Fibroblast of villous mesenchyme (primary cell): ENCODE measurements at regions not wholly inside any gene's neighbourhood (a gene's known extent, or its start where the extent isn't known, plus 50 kb on each side); places are given as distances from the start of the nearest gene placed in this dataset.
"Not testable (repeated sequence)": the region's sequence is repeated elsewhere in the genome, so short reads cannot be mapped to it uniquely, and the experiment has no call there.

Experiments
- DNase-seq: peaks from one replicate; pipeline ENCODE4 v3.0.0-alpha.2; 2010; ENCODE audit warnings: low read depth
- H3K4me3 ChIP-seq: 2 replicates; pipeline ENCODE4 v1.5.1; 2011; ENCODE audit warnings: low read depth, mild to moderate bottlenecking, low read length
- TF ChIP-seq, protein P1 (sequence below): IDR thresholded peaks from 2 replicates; pipeline ENCODE4 v1.5.1; 2012; ENCODE audit warnings: low read depth, mild to moderate bottlenecking, low read length; ENCODE audit not compliant: insufficient read depth

- no peak overlapping the region for H3K4me3 ChIP-seq
- TF ChIP-seq, protein P1, sequence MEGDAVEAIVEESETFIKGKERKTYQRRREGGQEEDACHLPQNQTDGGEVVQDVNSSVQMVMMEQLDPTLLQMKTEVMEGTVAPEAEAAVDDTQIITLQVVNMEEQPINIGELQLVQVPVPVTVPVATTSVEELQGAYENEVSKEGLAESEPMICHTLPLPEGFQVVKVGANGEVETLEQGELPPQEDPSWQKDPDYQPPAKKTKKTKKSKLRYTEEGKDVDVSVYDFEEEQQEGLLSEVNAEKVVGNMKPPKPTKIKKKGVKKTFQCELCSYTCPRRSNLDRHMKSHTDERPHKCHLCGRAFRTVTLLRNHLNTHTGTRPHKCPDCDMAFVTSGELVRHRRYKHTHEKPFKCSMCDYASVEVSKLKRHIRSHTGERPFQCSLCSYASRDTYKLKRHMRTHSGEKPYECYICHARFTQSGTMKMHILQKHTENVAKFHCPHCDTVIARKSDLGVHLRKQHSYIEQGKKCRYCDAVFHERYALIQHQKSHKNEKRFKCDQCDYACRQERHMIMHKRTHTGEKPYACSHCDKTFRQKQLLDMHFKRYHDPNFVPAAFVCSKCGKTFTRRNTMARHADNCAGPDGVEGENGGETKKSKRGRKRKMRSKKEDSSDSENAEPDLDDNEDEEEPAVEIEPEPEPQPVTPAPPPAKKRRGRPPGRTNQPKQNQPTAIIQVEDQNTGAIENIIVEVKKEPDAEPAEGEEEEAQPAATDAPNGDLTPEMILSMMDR, result no peak
- no peak for DNase-seq
These were observed 67.3 kb upstream of the KMT2C start for GRCh38 chr7:152502813-152503790.

- H3K4me3 ChIP-seq, result no peak overlapping the region
- TF ChIP-seq, protein P1, result no peak
- DNase-seq, result no peak
These were observed 65.7 kb upstream of the KMT2C start for GRCh38 chr7:152501506-152501905.

DNA sequence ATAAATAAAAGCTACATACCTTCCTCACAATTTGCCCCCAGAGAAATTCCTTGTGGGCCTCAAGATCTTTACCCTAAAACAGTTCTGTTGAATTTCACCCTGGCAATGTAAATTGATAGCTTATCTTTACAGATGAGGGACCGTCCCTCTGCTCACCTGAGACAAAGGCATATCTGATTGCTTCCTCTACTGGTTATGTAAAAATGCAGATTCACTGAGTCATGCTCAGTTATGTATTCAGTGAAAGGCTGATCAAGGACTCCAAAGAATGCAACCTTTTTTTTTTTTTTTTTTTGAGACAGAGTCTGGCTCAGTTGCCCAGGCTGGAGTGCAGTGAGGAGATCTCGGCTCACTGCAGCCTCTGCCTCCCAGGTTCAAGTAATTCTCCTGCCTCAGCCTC is 64.2 kb upstream of the KMT2C start:
- not testable (repeated sequence) for DNase-seq, H3K4me3 ChIP-seq

GRCh38 chr7:152495867-152496266 is 60.1 kb upstream of the KMT2C start:
- no peak for DNase-seq
- TF ChIP-seq, protein P1, result no peak

GRCh38 chr7:152492952-152493351 is 57.1 kb upstream of the KMT2C start:
- TF ChIP-seq, protein P1, result no peak
- no peak overlapping the region for H3K4me3 ChIP-seq
- DNase-seq, result no peak

More at GRCh38 chr7:152495867-152496266, 60.1 kb upstream of the KMT2C start:
- H3K4me3 ChIP-seq, result no peak overlapping the region

DNA sequence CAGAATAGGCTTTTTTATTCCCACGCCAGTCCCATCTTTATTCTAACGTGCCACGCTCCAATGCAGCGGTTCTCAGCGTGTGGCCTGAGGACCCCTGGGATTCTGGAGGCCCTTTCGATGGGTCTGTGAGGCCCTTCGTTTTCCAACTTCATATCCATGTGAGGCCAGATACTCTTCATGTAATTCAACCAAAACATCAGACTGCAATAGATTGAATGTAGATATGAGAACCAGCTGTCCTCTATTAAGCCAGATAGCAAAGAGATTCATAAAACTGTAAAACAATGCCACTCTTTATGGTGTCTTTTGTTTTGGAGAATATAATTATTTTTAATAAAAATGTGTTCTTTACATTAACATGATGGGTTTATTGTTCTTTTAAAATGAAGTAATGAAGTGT is 53.2 kb upstream of the KMT2C start:
- no peak overlapping the region for H3K4me3 ChIP-seq
- no peak for DNase-seq
- TF ChIP-seq, protein P1, result no peak

- TF ChIP-seq, protein P1, result no peak
- no peak for DNase-seq
- no peak overlapping the region for H3K4me3 ChIP-seq
These were observed 51.2 kb upstream of the KMT2C start for GRCh38 chr7:152486968-152487367.
